Progenitor cell of endocrine pancreas (in vitro differentiated cells): ENCODE measurements at regions not wholly inside any gene's neighbourhood (a gene's known extent, or its start where the extent isn't known, plus 50 kb on each side); places are given as distances from the start of the nearest gene placed in this dataset.

Experiments
- DNase-seq: peaks from one replicate; pipeline ENCODE4 v3.0.0; 2021; ENCODE audit warnings: low spot score; ENCODE audit not compliant: unreplicated experiment
- H3K27ac Mint-ChIP-seq: 2 replicates; pipeline ENCODE4 v1.8.0; 2021; ENCODE audit warnings: mild to moderate bottlenecking, moderate library complexity, mixed read lengths
- H3K27me3 Mint-ChIP-seq: 2 replicates; pipeline ENCODE4 v1.8.0; 2021; ENCODE audit warnings: mixed read lengths
- H3K36me3 Mint-ChIP-seq: 2 replicates; pipeline ENCODE4 v1.8.0; 2022; ENCODE audit warnings: mixed read lengths; ENCODE audit not compliant: insufficient read depth
- H3K4me1 Mint-ChIP-seq: 2 replicates; pipeline ENCODE4 v1.8.0; 2021; ENCODE audit warnings: low read depth, mixed read lengths
- H3K4me3 Mint-ChIP-seq: 2 replicates; pipeline ENCODE4 v1.8.0; 2021; ENCODE audit warnings: low read depth, mild to moderate bottlenecking, moderate library complexity, mixed read lengths
- H3K9me3 Mint-ChIP-seq: 2 replicates; pipeline ENCODE4 v1.8.0; 2021; ENCODE audit warnings: low read depth, mixed read lengths
- CTCF ChIP-seq: fragments of 200-600 bp; sonication (generic); IDR thresholded peaks from one replicate; pipeline ENCODE4 v1.5.0; 2021; ENCODE audit warnings: antibody characterized with exemption, mild to moderate bottlenecking; ENCODE audit not compliant: unreplicated experiment

GRCh38 chr9:4435197-4435596, 55.1 kb upstream of the SLC1A1 start:
- Mint-ChIP-seq H3K27me3 (peaks cover 3% of the 10 kb centered on the region), H3K9me3 (peaks cover 12% of the 10 kb centered on the region), H3K4me3 (no peak overlapping the region), H3K36me3 (no peaks in the 10 kb centered on the region), H3K27ac (no peak overlapping the region), H3K4me1 (peaks cover 2% of the 10 kb centered on the region)
- no peak for TF ChIP-seq CTCF
- no peak for DNase-seq

- no peak for DNase-seq
- H3K36me3 Mint-ChIP-seq, result no peaks in the 10 kb centered on the region
- no peaks in the 10 kb centered on the region for H3K27me3 Mint-ChIP-seq
- H3K4me3 Mint-ChIP-seq, result no peak overlapping the region
- no peak for TF ChIP-seq CTCF
- no peaks in the 10 kb centered on the region for H3K9me3 Mint-ChIP-seq
- no peak overlapping the region for H3K27ac Mint-ChIP-seq
- H3K4me1 Mint-ChIP-seq, result peaks cover 2% of the 10 kb centered on the region
Measured at GRCh38 chr9:4433379-4433778, 56.9 kb upstream of the SLC1A1 start.

- H3K27me3 Mint-ChIP-seq, result peaks cover 3% of the 10 kb centered on the region
- no peaks in the 10 kb centered on the region for H3K9me3 Mint-ChIP-seq
- no peak for DNase-seq
- no peak for TF ChIP-seq CTCF
- no peak overlapping the region for H3K27ac Mint-ChIP-seq
- no peaks in the 10 kb centered on the region for H3K36me3 Mint-ChIP-seq
- peaks cover 2% of the 10 kb centered on the region for H3K4me1 Mint-ChIP-seq
- no peak overlapping the region for H3K4me3 Mint-ChIP-seq
Measured at GRCh38 chr9:4430432-4431261, 59.6 kb upstream of the SLC1A1 start.

GRCh38 chr9:4425319-4426045, 64.8 kb upstream of the SLC1A1 start:
- H3K4me3 Mint-ChIP-seq, result no peak overlapping the region
- peaks cover 15% of the 10 kb centered on the region for H3K4me1 Mint-ChIP-seq
- H3K27ac Mint-ChIP-seq, result no peak overlapping the region
- no peaks in the 10 kb centered on the region for H3K9me3 Mint-ChIP-seq
- no peak for DNase-seq
- no peaks in the 10 kb centered on the region for H3K36me3 Mint-ChIP-seq
- TF ChIP-seq CTCF, result no peak
- H3K27me3 Mint-ChIP-seq, result peaks cover 3% of the 10 kb centered on the region

- Mint-ChIP-seq H3K36me3 (no peaks in the 10 kb centered on the region), H3K27me3 (peaks cover 3% of the 10 kb centered on the region), H3K9me3 (no peaks in the 10 kb centered on the region), H3K4me3 (no peak overlapping the region), H3K27ac (no peak overlapping the region), H3K4me1 (peaks cover 15% of the 10 kb centered on the region)
- no peak for DNase-seq
- TF ChIP-seq CTCF, result no peak
Measured at GRCh38 chr9:4424891-4425290, 65.4 kb upstream of the SLC1A1 start.
